Pancreas (tissue), 10 donors: ENCODE measurements at regions not wholly inside any gene's neighbourhood (a gene's known extent, or its start where the extent isn't known, plus 50 kb on each side); places are given as distances from the start of the nearest gene placed in this dataset.
A peak's percentile ranks its signal among the peaks of the same experiment; 100 is the strongest.

Experiments
- ATAC-seq, 4 donors: fragments of 200-7000 bp; cut with Tn5 transposase; one replicate each; pipeline versions ENCODE4 v1.8.0 to v1.9.1; 2020; ENCODE audit warnings: mild to moderate bottlenecking in 4 of 4, moderate library complexity in 4 of 4
- DNase-seq, 6 donors: peaks; one replicate each; pipeline ENCODE4 v3.0.0-alpha.2; 2020
- FAIRE-seq: peaks from 2 replicates; lab custom pipeline; 2012; peaks lifted over from hg19 to GRCh38; lab: Jason Lieb, UNC
- H3K27ac ChIP-seq, 4 donors: fragments of 200-600 bp; sonication (generic); 1 replicate in 3 of 4; 2 replicates in 1 of 4; pipeline versions ENCODE4 v1.5.0 to v1.8.0; 2020
- H3K27me3 ChIP-seq, 4 donors: fragments of 200-600 bp; one replicate each; pipeline ENCODE4 v1.8.0; 2021
- H3K36me3 ChIP-seq, 3 donors: fragments of 200-600 bp; sonication (generic) in 1 of 3; one replicate each; pipeline versions ENCODE4 v1.5.0 to v1.8.0; 2020 to 2021
- H3K4me1 ChIP-seq, 3 donors: fragments of 200-600 bp; one replicate each; pipeline ENCODE4 v1.8.0; 2021
- H3K4me3 ChIP-seq, 4 donors: fragments of 200-600 bp; sonication (generic) in 2 of 4; one replicate each; pipeline versions ENCODE4 v1.5.0 to v1.8.0; 2020 to 2021
- H3K9me3 ChIP-seq, 4 donors: fragments of 200-600 bp; one replicate each; pipeline ENCODE4 v1.8.0; 2021
- WGBS, 2 donors: extraction: QIAGEN DNeasy Blood & Tissue Kit; methylation state at CpG; one replicate each; pipeline ENCODE4 v1.1.7; 2013; 5-methylcytosine and 5-hydroxymethylcytosine counted together
- intact Hi-C, 3 donors: fragments of 100-400 bp; cut with DNase I; formaldehyde crosslinking; loops; one replicate each; pipeline versions ENCODE4 v1.11.1 to v1.14.2; 2022
- TF ChIP-seq, protein P1 (sequence below), 4 donors: fragments of 200-600 bp; sonication (generic) in 3 of 4; IDR thresholded peaks; one replicate each; pipeline versions ENCODE4 v1.5.0 to v1.8.0; 2021; ENCODE audit warnings: antibody characterized with exemption in 4 of 4
- donor health status: healthy with polysubstance abuse.
- donor health status: DM: no; HTN: no; CAD: no; lungs with moderate emphysema.
- donor health status: DM: no; HTN: no; CAD: no.
- donor health status: control.
- donor health status: control.
- donor health status: Bipolar disorder and iron deficiency.
- donor health status: DM: yes; HTN: yes; CAD: no.
- donor health status: DM: no; HTN: no; CAD: no.
- donor health status: DM: no; HTN: no; CAD: no.
- donor health status: DM: yes; HTN: yes; CAD: no.

DNA sequence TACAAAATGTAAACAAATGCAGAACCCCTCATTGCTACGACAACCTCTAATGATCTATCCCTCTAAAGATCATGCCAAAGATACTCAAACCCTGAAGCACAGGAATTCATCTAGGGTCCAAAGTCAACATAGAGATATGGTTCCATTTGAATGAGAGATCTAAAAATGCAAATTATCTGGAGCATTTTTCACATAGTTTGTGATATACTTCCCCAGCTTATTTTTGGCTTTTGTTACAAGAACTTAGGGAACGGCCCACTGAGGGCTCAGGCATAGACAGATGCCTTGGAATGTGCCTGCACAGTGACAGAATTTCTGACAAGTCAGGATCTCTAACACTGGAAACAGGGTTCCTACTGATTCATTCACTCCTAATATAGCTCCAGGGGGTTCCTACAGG, 258.9 kb upstream of the THBS1 start:
- intact Hi-C loops: no loop called here
- TF ChIP-seq, protein P1, sequence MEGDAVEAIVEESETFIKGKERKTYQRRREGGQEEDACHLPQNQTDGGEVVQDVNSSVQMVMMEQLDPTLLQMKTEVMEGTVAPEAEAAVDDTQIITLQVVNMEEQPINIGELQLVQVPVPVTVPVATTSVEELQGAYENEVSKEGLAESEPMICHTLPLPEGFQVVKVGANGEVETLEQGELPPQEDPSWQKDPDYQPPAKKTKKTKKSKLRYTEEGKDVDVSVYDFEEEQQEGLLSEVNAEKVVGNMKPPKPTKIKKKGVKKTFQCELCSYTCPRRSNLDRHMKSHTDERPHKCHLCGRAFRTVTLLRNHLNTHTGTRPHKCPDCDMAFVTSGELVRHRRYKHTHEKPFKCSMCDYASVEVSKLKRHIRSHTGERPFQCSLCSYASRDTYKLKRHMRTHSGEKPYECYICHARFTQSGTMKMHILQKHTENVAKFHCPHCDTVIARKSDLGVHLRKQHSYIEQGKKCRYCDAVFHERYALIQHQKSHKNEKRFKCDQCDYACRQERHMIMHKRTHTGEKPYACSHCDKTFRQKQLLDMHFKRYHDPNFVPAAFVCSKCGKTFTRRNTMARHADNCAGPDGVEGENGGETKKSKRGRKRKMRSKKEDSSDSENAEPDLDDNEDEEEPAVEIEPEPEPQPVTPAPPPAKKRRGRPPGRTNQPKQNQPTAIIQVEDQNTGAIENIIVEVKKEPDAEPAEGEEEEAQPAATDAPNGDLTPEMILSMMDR (IDR thresholded peaks at IDR 0.05): no peak
- H3K4me3 ChIP-seq: no peak overlapping the region

GRCh38 chr15:39323157-39323556, 257.7 kb upstream of the THBS1 start:
- peak; percentile 23 for FAIRE-seq
- no peak overlapping the region for H3K27ac ChIP-seq

More for the DNA sequence above, 258.9 kb upstream of the THBS1 start:
- Histone ChIP-seq H3K36me3 (no peaks in the 10 kb centered on the region), H3K9me3 (no peaks in the 10 kb centered on the region), H3K27ac (no peak overlapping the region), H3K4me1 (no peaks in the 10 kb centered on the region), H3K27me3 (no peaks in the 10 kb centered on the region)
- ATAC-seq (no peak), FAIRE-seq (no peak), DNase-seq (no peak)
- WGBS, 2 donors: 85 to 93% methylated on average over 2 of the region's 2 CpGs

GRCh38 chr15:39323706-39324105, 257.2 kb upstream of the THBS1 start:
- H3K9me3 ChIP-seq: no peaks in the 10 kb centered on the region
- TF ChIP-seq, protein P1 (IDR thresholded peaks at IDR 0.05): no peak
- no peak overlapping the region for H3K4me3 ChIP-seq
- H3K27ac ChIP-seq: no peak overlapping the region
- ATAC-seq (no peak), DNase-seq (no peak), FAIRE-seq (no peak)
- intact Hi-C loops: no loop called here
- H3K4me1 ChIP-seq: no peaks in the 10 kb centered on the region
- H3K27me3 ChIP-seq: no peaks in the 10 kb centered on the region
- no peaks in the 10 kb centered on the region for H3K36me3 ChIP-seq
- 95 to 97% methylated on average over 3 of the region's 3 CpGs for WGBS, 2 donors

More at GRCh38 chr15:39323157-39323556, 257.7 kb upstream of the THBS1 start:
- Histone ChIP-seq H3K36me3 (no peaks in the 10 kb centered on the region), H3K27me3 (no peaks in the 10 kb centered on the region), H3K4me3 (no peak overlapping the region), H3K4me1 (no peaks in the 10 kb centered on the region), H3K9me3 (no peaks in the 10 kb centered on the region)
- intact Hi-C loops: no loop called here
- ATAC-seq (no peak), DNase-seq (no peak)
- TF ChIP-seq, protein P1 (IDR thresholded peaks at IDR 0.05): no peak

- WGBS, 2 donors: 43% methylated on average over 5 of the region's 5 CpGs
- DNase-seq (no peak), ATAC-seq (peak in 2 of 4 donors; percentile 37 to 42), FAIRE-seq (no peak)
- H3K27ac ChIP-seq: no peak overlapping the region
- TF ChIP-seq, protein P1 (IDR thresholded peaks at IDR 0.05): no peak
- intact Hi-C loops: no loop called here
- H3K4me1 ChIP-seq: no peaks in the 10 kb centered on the region
- no peak overlapping the region for H3K4me3 ChIP-seq
- no peaks in the 10 kb centered on the region for H3K9me3 ChIP-seq
- no peaks in the 10 kb centered on the region for H3K27me3 ChIP-seq
- no peaks in the 10 kb centered on the region for H3K36me3 ChIP-seq
These were observed 254.4 kb upstream of the THBS1 start for GRCh38 chr15:39326306-39326975.

DNA sequence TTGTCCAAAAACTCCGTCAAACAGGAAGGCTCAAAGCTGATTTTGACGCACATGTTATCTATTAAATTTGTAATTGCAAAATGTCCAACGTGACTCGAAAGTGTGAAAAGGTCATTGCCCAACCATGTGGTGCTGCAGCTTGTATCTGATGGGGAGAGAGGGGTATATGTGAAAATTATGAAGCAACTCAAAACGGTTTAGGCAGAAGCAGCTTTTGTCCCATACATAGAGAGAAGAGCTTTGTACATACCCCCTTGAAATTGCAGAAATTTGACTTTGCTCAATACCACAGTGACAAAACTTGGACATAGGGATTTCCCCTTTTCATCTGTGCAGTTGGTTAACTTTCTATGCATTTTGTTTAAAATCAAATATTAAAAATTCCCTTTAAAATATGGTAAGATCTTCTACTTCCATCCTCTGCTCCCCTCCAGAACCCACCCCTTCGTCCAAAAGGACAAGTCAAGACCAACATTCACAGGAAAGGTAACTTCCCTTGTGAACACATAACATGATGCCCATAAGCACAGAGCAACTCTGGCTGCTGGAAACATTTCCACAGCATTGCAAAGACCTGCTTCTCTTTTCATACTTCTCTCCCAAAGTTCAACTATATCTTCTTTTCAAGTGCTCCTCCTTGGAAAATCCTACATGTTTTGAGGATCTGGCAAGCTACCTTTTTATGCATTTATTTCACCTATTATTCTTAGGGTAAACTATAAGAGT, 253.7 kb upstream of the THBS1 start:
- Histone ChIP-seq H3K36me3 (no peaks in the 10 kb centered on the region), H3K27me3 (no peaks in the 10 kb centered on the region), H3K27ac (no peak overlapping the region), H3K9me3 (no peaks in the 10 kb centered on the region), H3K4me3 (no peak overlapping the region), H3K4me1 (no peaks in the 10 kb centered on the region)
- DNase-seq (no peak), ATAC-seq (peak in 1 of 4 donors; percentile 51), FAIRE-seq (no peak)
- TF ChIP-seq, protein P1 (IDR thresholded peaks at IDR 0.05): no peak
- intact Hi-C loops: no loop called here
- WGBS, 2 donors: 51 to 61% methylated on average over 6 of the region's 6 CpGs
